Activated CD4-positive, alpha-beta T cell treated with anti-CD3 and anti-CD28 coated beads, Interleukin-2, amount 50 U/mL, for 4 hours (primary cell): ENCODE measurements at regions not wholly inside any gene's neighbourhood (a gene's known extent, or its start where the extent isn't known, plus 50 kb on each side); places are given as distances from the start of the nearest gene placed in this dataset.

ENCODE experiments used
- DNase-seq, 2 experiments: peaks; one replicate each; pipeline ENCODE4 v3.0.0-alpha.2; 2020

DNA sequence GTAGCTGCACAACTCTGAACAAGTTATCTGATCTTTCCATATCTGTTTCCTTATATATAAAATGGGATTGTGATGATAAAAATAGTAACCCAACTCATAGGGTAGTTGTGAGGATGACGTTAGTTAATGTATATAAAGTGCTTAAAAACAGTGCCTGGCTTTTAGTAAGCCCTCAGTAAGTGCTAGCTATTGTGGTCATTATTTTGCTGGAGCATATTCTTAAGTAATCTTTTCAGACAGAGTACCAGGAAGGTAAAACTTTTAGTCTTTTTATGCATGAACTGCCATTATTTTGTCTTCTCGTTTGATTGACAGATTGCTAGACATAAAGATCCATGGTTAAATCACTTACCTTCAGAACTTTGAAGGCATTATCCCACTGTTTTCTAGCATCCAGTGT is 62.5 kb upstream of the SIM2 start:
- no peak for DNase-seq

DNA sequence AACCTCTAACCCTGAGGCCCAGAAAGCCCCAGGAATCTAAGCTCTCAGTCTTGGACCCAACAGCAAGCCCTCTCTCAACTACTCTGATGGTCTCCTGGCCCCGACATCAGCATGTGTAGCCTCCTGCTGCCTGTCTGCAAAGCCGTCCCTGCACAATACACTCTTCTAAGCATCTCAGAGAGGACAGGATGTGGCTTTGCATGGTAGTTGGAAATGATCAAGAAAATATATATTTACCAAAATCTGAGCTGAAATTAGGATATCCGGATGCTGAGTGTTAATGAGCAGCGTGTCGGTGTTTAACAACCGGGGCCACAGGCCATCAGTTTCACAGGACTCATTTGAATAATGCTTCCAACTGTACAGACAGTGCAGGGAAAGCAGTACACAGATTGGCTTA is 59.1 kb upstream of the SIM2 start:
- DNase-seq, result no peak

DNA sequence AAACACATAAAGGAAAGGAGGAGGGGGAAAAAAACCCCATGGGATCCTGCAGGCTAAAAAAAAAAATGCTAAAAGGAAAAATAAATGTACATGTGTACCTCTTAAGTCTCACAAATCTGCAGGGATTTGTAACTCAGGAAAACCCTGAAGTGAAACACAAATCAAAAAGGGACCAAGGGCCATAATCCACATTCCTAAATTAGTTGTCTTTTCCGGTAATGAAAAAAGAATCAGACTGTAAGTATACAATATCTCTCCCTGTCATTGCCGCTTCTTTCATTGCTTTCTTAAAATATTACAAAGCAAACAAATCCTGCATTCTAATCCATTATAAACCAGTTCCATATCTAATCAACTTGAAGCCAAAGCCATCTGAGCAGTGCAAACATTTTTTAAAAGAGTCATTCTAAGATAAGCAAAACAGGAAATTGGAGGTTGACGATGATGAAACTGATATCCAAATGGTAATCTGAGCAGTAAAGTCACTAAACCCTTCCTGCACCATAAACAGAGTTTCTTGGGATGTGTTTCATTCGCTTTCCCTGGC is 58.7 kb upstream of the SIM2 start:
- DNase-seq, result no peak

DNA sequence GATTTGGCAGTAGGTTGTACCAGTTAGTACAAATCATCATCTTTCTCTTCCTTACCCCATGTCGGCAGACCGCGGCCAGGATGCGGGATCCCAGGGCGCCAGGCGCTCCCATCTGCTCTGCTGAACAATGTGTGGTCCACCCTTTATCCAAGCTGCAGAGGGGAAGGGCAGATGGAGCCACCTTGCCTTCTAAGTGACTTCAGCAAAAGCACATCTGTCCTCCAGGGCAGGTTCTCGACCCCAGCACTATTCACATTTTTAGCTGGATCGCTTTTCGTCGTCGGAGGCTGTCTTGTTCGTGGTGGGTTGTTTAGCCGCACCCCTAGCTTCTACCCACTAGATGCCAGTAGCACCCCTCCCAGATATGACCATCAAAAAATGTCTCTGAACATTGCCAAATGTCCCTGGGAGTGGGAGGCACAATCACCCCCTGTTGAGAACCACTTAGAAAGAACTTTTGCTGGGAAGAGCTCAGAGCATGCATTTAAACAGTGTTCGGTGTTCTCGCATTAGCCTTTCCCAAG is 58.1 kb upstream of the SIM2 start:
- DNase-seq, result no peak

DNA sequence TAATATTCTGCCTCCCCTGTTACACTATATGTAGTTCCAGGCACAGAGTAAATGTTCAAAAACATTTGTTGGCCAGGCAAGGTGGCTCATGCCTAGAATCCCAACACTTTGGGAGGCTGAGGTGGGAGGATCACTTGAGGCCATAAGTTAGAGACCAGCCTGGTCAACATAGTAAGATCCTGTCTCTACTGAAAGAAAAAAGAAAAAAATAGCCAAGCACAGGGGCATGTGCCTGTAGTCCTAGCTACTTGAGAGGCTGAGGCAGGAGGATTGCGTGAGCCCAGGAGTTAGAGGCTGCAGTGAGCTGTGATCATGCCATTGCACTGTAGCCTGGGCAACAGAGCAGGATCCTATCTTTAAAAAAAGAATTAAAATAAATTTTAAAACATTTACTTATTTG is 57.6 kb upstream of the SIM2 start:
- DNase-seq, result no peak

DNA sequence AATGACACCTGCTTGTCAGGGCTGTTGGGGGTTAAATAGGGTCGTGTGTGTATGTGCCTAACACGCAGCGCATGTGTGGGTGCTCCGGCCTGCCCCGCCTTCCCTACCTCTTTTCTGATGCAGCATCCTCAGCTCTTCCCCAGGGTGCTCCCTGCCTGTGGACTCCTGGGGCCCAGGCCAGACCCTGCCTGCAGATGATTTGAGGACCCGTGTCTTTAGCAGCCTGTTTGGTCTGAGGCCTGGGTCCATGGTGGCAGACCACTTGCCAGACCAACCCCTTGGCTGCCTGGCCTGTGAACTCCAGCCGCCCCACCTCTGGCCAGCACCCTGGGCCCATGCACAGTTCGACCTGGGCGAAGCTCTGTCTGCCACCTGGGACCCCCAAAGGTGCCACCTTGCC is 57.0 kb upstream of the SIM2 start:
- no peak for DNase-seq

DNA sequence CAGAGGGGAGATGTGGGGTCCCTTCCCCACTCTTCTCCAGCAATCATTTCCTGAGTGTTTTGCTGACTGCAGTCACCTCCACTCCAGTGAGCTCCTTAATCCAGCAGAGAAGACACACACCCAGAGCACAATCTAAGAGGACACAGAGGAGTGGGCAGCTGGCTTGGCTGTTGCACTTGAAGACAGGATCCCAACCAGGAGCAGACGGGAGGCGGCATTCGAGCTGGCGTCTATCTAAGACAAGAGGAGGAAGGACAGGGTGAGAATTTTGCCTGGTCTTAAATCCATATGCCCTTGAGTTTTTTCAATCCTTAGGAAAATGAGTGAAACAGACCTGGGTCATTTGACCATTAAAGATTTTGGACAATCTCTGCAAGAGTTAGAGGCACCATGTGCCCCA is 56.1 kb upstream of the SIM2 start:
- DNase-seq, result no peak

DNA sequence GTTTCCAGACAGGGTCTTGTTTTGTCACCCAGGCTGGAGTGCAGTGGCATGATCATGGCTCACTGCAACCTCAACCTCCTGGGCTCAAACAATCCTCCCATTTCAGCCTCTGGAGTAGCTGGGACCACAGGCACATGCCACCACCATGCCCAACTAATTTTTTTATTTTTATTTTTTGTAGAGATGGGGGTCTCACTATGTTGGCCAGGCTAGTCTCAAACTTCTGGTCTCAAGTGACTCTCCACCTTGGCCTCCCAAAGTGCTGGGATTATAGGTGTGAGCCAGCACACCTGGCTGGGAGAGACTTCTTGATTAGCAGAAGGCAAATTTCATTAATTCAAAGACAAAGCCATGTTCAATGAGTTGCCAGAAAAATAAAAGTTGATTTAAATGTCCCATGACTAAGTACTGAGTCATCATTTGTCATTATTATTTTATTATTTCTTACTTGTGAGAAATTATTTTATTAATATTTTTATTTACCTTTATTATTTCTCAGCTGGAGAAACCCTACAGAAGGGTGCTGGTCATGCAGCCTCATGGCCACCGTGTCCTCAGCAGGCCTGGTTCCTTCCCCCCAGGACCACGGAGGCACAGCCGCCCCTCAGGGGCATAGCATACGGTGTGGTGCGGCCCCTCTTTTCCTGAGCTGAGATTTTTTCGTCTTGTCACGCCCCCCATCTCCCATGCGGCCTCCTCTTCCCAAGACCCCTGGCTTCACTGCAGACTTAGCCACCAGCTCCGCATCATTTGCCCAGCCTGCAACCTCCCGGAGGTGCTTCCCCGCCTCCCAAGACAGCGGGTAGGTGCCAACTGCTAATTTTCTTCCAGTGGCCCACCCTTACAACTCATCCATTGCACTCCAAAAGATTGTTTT is 55.3 kb upstream of the SIM2 start:
- no peak for DNase-seq

DNA sequence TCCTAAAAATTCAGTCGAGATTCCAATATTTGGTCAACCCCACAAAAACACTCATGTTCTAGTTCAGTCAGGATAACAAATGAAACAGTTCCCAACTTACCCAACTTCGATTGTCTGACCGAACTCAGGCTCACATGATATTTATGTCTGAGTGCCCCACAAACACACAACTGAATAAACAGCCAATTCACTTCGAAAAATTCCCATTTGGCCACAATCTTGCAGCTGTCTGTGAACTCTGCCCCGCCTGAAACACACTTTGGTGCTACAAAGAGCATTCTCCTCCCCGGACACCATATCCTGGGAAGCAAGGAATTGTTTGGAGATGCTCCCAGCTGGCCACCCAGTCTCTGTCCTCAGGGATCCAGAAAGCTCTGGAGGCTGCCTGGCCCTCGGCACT is 52.9 kb upstream of the SIM2 start:
- DNase-seq, result no peak

DNA sequence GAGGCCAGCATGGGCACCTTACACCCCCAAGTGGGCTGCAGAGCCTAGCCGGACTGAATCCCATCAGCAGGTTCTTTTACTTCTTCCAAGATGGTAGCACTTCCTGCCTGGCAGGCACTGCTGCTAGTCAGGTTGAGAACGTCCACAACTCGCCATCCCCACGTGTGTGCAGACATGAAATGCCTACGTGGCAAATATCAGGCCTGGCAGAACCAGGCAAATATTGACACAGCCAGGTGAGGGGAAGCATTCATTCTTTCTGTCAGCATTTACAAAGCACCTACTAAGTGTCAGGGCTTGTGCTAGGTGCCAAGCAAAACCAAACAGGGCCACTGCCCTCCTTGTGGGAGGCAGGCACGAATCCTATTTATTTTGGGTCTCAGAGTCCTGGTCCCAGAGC is 52.3 kb upstream of the SIM2 start:
- no peak for DNase-seq

DNA sequence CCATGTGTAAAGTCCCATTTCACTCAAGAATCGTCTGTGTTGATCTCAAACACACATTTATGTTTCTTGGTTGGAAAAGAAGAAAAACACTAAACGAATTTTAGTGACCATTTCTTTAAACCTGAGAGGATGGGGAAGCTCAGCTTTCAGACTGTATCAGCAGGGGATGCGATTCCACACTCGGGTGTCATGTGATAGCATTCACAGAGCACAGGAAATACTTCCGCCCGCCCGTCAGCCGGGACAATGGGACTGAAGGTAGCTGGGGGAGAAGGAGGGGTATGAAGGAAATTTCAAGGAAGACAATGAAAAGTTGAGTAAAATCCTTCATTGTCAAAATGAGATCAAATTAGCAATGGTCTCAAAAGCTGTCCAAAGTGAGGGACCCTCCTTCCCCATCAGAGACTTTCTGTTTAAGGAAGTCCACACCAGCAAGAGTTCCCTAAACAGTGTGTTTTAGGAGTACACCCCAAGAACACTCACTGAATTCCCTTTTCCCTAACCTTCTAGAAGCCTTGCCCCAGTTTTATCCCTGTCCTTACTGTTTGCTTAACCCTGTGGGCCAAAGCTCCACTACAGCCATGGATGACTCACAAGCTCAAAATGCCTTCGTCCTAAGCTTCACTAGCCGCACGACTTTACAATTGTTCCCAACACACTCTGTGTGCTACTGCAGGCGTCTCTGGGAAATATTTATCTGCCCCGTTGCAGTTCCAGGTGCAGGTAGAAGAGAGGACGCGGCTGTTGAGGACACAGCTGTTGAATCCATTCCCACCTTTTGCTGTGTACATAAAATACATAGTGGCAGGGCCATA is 51.4 kb upstream of the SIM2 start:
- no peak for DNase-seq
